ENCODE measurements at regions not wholly inside any gene's neighbourhood (a gene's known extent, or its start where the extent isn't known, plus 50 kb on each side); places are given as distances from the start of the nearest gene placed in this dataset.

GRCh38 chr11:27205250-27205649, 157.8 kb downstream of the CCDC34 start:
- H3K36me3 ChIP-seq, result no peaks in the 10 kb centered on the region
- intact Hi-C loops (cut with DNase I; ENCODE audit: low total_unique reads), result no loop called here
- DNase-seq, result no peak
- ATAC-seq, result no peak
- H3K4me1 ChIP-seq, result peaks cover 40 to 42% of the 10 kb centered on the region in 2 donors
- TF ChIP-seq CTCF (IDR thresholded peaks at IDR 0.05 in 4 of 5, conservative IDR thresholded peaks at IDR 0.05 in 1 of 5), result no peak
- TF ChIP-seq POLR2A (IDR thresholded peaks at IDR 0.05), result no peak
- in situ Hi-C loops (cut with MboI; ENCODE audit: low sequenced_read_pairs in 4 of 4), result no loop called here
- H3K4me3 ChIP-seq, result no peak overlapping the region
- no peaks in the 10 kb centered on the region for H3K9me3 ChIP-seq
- H3K27ac ChIP-seq, result no peak overlapping the region
- H3K27me3 ChIP-seq, result no peaks in the 10 kb centered on the region

DNA sequence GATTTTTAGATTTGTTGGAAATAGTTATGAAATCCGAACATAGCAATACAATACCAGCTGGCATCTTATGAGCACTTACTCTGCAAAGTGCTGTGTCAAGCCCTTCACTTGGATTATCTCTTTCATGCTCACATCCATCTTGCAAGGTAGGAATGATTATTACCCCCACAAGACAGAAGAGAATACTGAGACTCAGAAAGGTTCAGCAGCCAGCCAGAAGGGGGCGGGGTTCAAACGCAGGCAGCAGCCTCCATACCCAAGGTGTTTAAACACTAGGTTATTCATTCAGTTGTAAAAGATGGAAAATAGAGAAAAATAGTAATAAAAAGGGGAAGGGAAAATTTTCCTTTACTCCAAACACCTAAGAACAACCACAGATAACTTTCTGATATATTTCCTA, 158.5 kb downstream of the CCDC34 start:
- in situ Hi-C loops (cut with MboI; ENCODE audit: low sequenced_read_pairs in 4 of 4) (no loop called here), intact Hi-C loops (cut with DNase I; ENCODE audit: low total_unique reads) (no loop called here)
- H3K4me3 ChIP-seq, result no peak overlapping the region
- peaks cover 39% of the 10 kb centered on the region in 2 donors for H3K4me1 ChIP-seq
- ATAC-seq (no peak), DNase-seq (no peak)
- peak overlapping the region in 1 of 4 donors; percentile 83 for H3K27ac ChIP-seq
- H3K27me3 ChIP-seq, result no peaks in the 10 kb centered on the region
- no peaks in the 10 kb centered on the region for H3K36me3 ChIP-seq
- H3K9me3 ChIP-seq, result no peaks in the 10 kb centered on the region
- no peak for TF ChIP-seq POLR2A (IDR thresholded peaks at IDR 0.05)
- TF ChIP-seq CTCF (IDR thresholded peaks at IDR 0.05 in 4 of 5, conservative IDR thresholded peaks at IDR 0.05 in 1 of 5), result no peak

DNA sequence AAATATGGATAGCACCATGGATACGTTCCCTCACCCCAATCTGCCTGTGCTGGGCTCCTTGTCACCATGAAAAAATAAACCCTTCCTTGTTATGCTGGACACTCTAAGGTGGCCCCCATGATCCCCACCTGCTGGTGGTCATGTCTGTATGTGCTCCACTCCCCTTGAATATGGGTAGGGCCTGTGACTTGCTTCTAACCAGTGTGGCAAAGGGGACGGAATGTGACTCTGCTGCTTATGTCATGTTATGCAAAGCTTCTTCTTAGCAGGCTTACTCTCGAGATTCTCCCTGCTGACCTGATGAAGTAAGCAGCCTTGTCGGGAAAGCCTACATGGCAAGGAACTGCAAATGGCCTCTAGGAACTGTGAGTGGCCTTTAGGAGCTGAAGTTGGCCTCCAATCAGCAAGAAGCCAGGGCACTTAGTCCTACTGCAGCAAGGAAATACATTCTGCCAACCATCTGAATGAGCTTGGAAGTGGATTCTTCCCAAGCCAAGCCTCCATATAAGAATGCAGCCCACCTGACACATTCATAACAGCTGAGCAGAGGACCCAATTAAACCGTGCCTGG, 159.9 kb downstream of the CCDC34 start:
- ATAC-seq (peak; percentile 61 to 76), DNase-seq (peak in 1 of 2 donors; percentile 51)
- Histone ChIP-seq H3K4me3 (no peak overlapping the region), H3K4me1 (peaks cover 34 to 37% of the 10 kb centered on the region in 2 donors), H3K36me3 (no peaks in the 10 kb centered on the region), H3K27ac (peak overlapping the region; percentile 74 to 83 (median 78)), H3K27me3 (no peaks in the 10 kb centered on the region), H3K9me3 (no peaks in the 10 kb centered on the region)
- intact Hi-C loops (cut with DNase I; ENCODE audit: low total_unique reads), result loop anchor here (2.0 kb wide), 1 partner anchor 32 kb away; no protein-coding TSS in a partner anchor
- TF ChIP-seq POLR2A (IDR thresholded peaks at IDR 0.05), result no peak
- no peak for TF ChIP-seq CTCF (IDR thresholded peaks at IDR 0.05 in 4 of 5, conservative IDR thresholded peaks at IDR 0.05 in 1 of 5)
- in situ Hi-C loops (cut with MboI; ENCODE audit: low sequenced_read_pairs in 4 of 4), result no loop called here

DNA sequence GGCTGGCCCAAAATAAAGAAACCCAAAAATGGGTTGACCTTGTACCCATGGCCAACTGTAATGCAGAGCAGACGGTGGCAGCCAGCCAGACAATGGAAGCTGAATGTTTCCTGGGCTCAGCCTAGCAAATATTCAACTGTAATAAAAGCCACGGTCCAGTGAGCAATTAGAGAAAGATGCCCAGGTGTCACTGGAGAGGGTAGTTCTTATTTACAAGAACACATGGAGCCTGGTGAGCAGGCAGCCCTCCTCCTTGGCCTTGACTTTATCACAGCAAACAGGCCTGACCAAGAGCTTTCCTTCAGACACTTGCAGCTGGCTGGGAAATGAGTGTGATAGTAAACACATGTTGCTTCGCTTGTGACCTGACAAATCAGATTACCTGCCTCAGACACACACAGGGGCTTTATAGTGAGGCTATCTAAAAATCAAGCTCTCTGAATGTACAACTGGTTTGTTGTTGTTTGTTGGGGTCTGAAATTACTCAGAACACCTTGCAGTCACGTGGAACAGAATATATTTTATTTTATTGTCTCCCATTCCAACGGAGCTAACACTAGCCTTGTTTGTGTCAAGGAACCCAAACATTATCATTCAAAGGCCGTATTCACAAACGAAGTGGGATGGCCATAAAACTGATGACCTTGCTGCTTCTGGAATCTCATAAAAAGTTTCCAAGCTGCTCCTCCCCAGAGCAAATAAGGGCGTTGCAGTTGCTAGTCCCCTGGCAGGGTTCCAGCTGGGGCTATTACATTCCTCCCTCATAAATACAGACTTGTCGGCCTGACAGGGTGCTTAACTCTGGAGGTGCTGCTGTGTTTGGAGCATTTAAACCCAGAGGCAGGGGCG, 161.1 kb downstream of the BBOX1 start:
- peak overlapping the region; percentile 74 to 83 (median 78) for H3K27ac ChIP-seq
- ATAC-seq, result peak; percentile 76 to 80
- in situ Hi-C loops (cut with MboI; ENCODE audit: low sequenced_read_pairs in 4 of 4), result no loop called here

More for the DNA sequence above, 161.1 kb downstream of the BBOX1 start:
- intact Hi-C loops (cut with DNase I; ENCODE audit: low total_unique reads), result loop anchor here (2.0 kb wide), 1 partner anchor 33 kb away; no protein-coding TSS in a partner anchor
- DNase-seq, result peak; percentile 62 to 73
- no peak overlapping the region for H3K4me3 ChIP-seq
- TF ChIP-seq POLR2A (IDR thresholded peaks at IDR 0.05), result no peak
- TF ChIP-seq CTCF (IDR thresholded peaks at IDR 0.05 in 4 of 5, conservative IDR thresholded peaks at IDR 0.05 in 1 of 5), result no peak
- no peaks in the 10 kb centered on the region for H3K9me3 ChIP-seq
- peaks cover 37 to 41% of the 10 kb centered on the region in 2 donors for H3K4me1 ChIP-seq
- no peaks in the 10 kb centered on the region for H3K27me3 ChIP-seq
- no peaks in the 10 kb centered on the region for H3K36me3 ChIP-seq

Data from gastrocnemius medialis (tissue), 4 donors.